Cardiac fibroblast (primary cell): ENCODE measurements at regions not wholly inside any gene's neighbourhood (a gene's known extent, or its start where the extent isn't known, plus 50 kb on each side); places are given as distances from the start of the nearest gene placed in this dataset.
A peak's percentile ranks its signal among the peaks of the same experiment; 100 is the strongest.

Source experiments
- DNase-seq, 2 donors: peaks; one replicate each; pipeline versions ENCODE4 v3.0.0 to v3.0.0-alpha.2; 2010; ENCODE audit warnings: low read depth in 2 of 2
- H3K4me3 ChIP-seq, 2 donors: replicated peaks in 1 of 2; 1 replicate in 1 of 2; 2 replicates in 1 of 2; pipeline ENCODE4 v1.5.1; 2011; ENCODE audit warnings: low read depth in 2 of 2, low read length in 2 of 2, mild to moderate bottlenecking in 2 of 2, moderate library complexity in 1 of 2
- TF ChIP-seq, protein P1 (sequence below): IDR thresholded peaks from one replicate; pipeline ENCODE4 v1.5.1; 2011; ENCODE audit warnings: low read depth, mild to moderate bottlenecking, low read length, inconsistent platforms

DNA sequence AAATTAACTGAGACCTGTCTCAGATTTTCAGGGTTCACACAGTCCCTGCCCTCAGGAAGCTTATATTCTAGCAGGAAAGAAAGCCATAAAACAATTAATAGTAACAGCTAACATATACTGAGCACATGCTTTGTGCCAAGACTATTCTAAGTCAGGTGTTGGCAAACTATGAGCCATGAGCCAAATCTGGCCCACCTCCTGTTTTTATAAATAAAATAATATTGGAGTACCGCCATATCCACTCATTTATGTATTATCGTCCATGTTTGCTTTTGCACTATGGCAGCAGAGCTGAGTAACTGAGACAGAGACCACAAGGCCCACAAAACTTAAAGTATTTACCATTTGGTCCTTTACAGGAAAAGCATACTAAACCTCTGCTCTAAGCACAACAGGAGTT is 83.3 kb upstream of the TRIO start:
- TF ChIP-seq, protein P1, sequence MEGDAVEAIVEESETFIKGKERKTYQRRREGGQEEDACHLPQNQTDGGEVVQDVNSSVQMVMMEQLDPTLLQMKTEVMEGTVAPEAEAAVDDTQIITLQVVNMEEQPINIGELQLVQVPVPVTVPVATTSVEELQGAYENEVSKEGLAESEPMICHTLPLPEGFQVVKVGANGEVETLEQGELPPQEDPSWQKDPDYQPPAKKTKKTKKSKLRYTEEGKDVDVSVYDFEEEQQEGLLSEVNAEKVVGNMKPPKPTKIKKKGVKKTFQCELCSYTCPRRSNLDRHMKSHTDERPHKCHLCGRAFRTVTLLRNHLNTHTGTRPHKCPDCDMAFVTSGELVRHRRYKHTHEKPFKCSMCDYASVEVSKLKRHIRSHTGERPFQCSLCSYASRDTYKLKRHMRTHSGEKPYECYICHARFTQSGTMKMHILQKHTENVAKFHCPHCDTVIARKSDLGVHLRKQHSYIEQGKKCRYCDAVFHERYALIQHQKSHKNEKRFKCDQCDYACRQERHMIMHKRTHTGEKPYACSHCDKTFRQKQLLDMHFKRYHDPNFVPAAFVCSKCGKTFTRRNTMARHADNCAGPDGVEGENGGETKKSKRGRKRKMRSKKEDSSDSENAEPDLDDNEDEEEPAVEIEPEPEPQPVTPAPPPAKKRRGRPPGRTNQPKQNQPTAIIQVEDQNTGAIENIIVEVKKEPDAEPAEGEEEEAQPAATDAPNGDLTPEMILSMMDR: no peak
- H3K4me3 ChIP-seq: no peak overlapping the region
- no peak for DNase-seq

DNA sequence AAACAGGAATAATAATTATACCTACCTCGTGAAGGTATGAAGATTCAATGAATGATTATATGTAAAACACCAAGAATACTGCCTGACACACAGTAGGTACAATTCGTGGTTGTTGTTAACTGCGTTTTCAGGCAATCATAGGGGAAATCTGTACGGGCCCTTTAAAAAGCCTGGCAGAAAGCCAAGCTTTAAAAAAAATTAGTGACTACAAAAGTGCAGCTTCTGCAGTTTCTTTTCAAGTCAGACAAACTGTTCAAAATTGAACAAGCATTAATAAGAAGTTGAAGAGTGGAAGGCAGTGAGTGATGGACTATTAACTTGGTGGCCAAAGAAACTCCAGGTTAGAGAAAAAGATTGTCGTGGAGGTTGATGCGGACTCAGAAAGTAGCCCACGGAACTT is 85.9 kb upstream of the TRIO start:
- H3K4me3 ChIP-seq: no peak overlapping the region
- TF ChIP-seq, protein P1: no peak
- no peak for DNase-seq

DNA sequence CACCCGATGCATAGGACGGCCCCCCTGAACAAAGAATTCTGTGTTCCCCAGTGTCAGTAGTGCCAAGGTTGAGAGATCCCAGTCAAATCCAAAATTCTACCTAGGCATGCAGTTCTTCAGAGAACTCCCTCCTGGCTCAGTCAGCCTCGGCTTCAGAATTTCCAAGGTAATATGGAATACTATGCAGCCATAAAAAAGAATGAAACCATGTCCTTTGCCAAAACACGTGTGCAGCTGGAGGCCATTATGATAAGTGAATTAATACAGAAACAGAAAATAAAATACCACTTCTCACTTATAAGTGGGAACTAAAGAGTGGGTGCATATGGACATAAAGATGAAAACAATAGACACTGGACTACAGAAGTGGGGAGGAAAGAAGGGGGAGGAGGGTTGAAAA is 87.1 kb upstream of the TRIO start:
- H3K4me3 ChIP-seq: no peak overlapping the region
- TF ChIP-seq, protein P1: no peak
- no peak for DNase-seq

DNA sequence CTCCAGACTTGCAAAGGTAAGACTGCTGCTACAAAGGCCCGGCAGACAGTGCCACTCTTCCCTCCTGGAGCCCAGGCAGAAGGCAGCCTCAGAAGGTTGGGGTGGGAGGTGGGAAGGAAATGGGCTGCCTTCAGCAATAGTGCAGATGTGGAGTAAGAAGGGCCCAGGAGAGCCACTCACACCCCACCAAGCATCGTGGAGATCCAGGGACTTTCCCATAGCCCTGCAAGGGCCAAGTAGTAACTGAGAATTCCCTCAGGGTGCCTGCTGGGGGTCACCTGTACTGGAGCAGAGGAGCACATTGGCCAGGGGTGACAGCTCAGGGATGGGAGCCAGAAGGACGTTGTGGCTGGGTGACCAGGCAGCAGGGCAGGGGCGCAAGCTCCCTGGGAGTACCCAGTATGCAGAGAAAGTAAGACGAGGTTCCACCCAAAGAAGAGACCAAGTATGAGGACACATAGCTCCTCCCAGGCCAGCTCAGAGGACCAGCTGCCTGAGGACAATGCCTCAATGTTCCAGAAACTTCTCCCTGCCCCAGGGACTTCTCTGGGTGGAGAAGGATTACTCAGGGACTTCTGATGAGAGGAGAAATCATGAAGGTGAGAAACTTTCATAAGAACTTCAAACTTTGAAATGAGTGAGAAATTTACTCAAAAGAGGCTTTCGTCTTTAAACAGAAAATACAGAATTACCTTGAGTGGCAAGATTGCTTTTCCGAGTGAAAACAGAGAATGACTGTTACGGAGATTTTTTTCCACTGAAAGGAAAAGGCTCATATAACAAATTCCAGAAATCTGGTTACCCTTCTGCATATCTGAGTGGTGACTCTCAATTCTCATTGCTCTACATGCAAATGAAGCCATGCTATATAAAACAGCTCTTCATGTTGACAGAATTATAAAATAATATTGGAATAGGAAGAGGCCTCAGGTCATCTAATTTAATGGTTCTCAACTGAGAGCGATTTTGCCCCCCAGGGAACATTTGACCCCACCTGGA is 87.9 kb upstream of the TRIO start:
- peak in 1 of 2 donors; percentile 50 for DNase-seq

DNA sequence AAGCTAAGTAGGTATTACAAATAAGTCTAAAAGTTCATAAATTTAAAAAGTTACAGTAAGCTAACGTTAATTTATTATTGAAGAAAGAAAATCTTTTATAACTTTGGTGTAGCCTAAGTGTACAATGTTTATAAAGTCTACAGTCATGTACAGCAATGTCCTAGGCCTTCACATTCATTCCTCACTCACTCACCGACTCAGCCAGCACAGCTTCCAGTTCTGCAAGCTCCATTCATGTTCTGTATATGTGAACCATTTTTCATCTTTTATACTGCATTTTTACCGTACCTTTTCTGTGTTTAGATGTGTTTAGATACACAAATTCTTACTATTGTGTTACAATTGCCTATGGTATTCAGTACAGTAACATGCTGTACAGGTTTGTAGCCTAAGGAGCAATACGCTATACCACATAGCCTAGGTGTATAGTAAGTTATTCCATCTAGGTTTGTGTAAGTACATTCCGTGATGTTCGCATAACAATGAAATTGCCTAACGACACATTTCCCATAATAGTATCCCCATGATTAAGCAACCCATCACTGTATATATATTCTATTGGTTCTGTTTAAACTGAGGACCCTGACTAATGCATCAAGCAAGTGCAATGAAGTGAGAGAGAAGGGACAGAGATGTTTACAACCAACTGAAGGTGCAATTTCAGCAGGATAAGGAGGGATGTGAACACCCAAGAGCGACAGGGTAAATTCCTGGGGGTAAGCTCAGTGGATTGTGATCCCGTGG is 88.9 kb upstream of the TRIO start:
- DNase-seq: no peak

More for the DNA sequence above, 87.9 kb upstream of the TRIO start:
- TF ChIP-seq, protein P1: no peak
- H3K4me3 ChIP-seq: no peak overlapping the region

DNA sequence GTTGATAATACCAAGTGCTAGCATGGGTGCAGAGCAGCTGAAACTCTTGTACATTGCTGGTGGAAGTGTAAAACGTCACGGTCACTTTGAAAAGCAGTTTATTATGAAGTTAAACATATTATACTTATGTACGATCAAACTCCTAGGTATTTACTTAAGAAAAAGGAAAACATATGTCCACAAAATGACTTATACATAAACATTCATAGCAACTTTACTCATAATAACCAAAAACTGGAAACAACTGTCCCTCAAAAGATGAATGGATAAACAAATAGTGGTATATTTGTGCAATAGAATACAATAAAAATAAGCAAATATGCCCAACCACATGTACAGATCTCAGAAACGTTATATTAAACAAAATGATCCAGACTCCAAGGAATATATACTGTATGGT is 92.3 kb upstream of the TRIO start:
- H3K4me3 ChIP-seq: no peak overlapping the region
- DNase-seq: no peak
- TF ChIP-seq, protein P1: no peak

More for the DNA sequence above, 88.9 kb upstream of the TRIO start:
- TF ChIP-seq, protein P1: no peak
- no peak overlapping the region for H3K4me3 ChIP-seq
